Upper lobe of right lung (tissue), 1 donor: ENCODE measurements at regions not wholly inside any gene's neighbourhood (a gene's known extent, or its start where the extent isn't known, plus 50 kb on each side); places are given as distances from the start of the nearest gene placed in this dataset.

Experiments
- ATAC-seq: fragments of 200-7000 bp; cut with Tn5 transposase; one replicate; pipeline ENCODE4 v1.9.1; 2020; ENCODE audit warnings: mild to moderate bottlenecking, moderate library complexity
- DNase-seq: peaks from one replicate; pipeline ENCODE4 v3.0.0-alpha.2; 2020
- H3K27ac ChIP-seq: fragments of 200-600 bp; one replicate; pipeline ENCODE4 v1.8.0; 2022
- H3K27me3 ChIP-seq: fragments of 200-600 bp; one replicate; pipeline ENCODE4 v1.8.0; 2022; ENCODE audit warnings: mild to moderate bottlenecking
- H3K36me3 ChIP-seq: fragments of 200-600 bp; one replicate; pipeline ENCODE4 v1.8.0; 2022
- H3K4me1 ChIP-seq: fragments of 200-600 bp; one replicate; pipeline ENCODE4 v1.8.0; 2022
- H3K4me3 ChIP-seq: fragments of 200-600 bp; one replicate; pipeline ENCODE4 v1.8.0; 2022; ENCODE audit warnings: mild to moderate bottlenecking
- H3K9me3 ChIP-seq: fragments of 200-600 bp; one replicate; pipeline ENCODE4 v1.8.0; 2022
- CTCF ChIP-seq: fragments of 200-600 bp; IDR thresholded peaks from one replicate; pipeline ENCODE4 v1.8.0; 2022; ENCODE audit warnings: antibody characterized with exemption
- intact Hi-C: fragments of 100-400 bp; cut with DNase I; formaldehyde crosslinking; loops from one replicate; pipeline ENCODE4 v1.11.0; 2022
- donor health status: DM: no; HTN: yes; CAD: no; lungs with severe emphysema.

GRCh38 chr1:56068908-56069307 is 510.5 kb downstream of the PLPP3 start:
- H3K36me3 ChIP-seq = no peaks in the 10 kb centered on the region
- no peak for ATAC-seq
- H3K27ac ChIP-seq = no peak overlapping the region
- no peak for DNase-seq
- H3K4me3 ChIP-seq = no peak overlapping the region
- no peaks in the 10 kb centered on the region for H3K27me3 ChIP-seq
- no peaks in the 10 kb centered on the region for H3K9me3 ChIP-seq
- no peak for TF ChIP-seq CTCF
- no peaks in the 10 kb centered on the region for H3K4me1 ChIP-seq
- intact Hi-C loops = no loop called here

GRCh38 chr1:56068210-56068609 is 511.2 kb downstream of the PLPP3 start:
- Histone ChIP-seq H3K4me3 (no peak overlapping the region), H3K36me3 (no peaks in the 10 kb centered on the region), H3K27me3 (no peaks in the 10 kb centered on the region), H3K27ac (no peak overlapping the region), H3K9me3 (no peaks in the 10 kb centered on the region), H3K4me1 (no peaks in the 10 kb centered on the region)
- TF ChIP-seq CTCF = no peak
- DNase-seq (no peak), ATAC-seq (no peak)
- intact Hi-C loops = no loop called here

GRCh38 chr1:56065729-56066128 is 513.6 kb downstream of the PLPP3 start:
- Histone ChIP-seq H3K36me3 (no peaks in the 10 kb centered on the region), H3K4me1 (peaks cover 4% of the 10 kb centered on the region), H3K9me3 (no peaks in the 10 kb centered on the region), H3K4me3 (no peak overlapping the region), H3K27me3 (no peaks in the 10 kb centered on the region), H3K27ac (no peak overlapping the region)
- no peak for ATAC-seq
- intact Hi-C loops = no loop called here
- no peak for DNase-seq
- TF ChIP-seq CTCF = no peak

DNA sequence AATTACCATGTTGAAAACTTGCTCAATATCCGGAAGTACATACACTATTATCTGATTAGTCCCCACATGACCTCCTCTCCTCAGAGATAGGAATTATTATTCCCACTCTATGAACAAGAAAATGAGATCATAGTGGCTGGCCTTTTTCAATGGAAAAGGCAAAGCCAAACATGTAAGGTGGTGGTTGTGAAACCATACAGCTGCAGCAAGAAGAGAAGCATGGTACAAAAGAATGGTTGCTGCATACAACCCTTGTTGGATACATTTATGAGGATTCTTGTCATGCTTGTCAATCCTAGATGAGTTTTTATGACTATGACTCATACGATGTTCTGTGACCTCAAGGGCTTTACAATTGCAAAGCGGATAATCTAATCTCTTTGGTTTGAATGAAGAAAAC is 514.7 kb downstream of the PLPP3 start:
- no peaks in the 10 kb centered on the region for H3K27me3 ChIP-seq
- no peak overlapping the region for H3K27ac ChIP-seq
- no peaks in the 10 kb centered on the region for H3K36me3 ChIP-seq
- DNase-seq = no peak
- no peaks in the 10 kb centered on the region for H3K9me3 ChIP-seq
- no peak for ATAC-seq
- intact Hi-C loops = no loop called here
- TF ChIP-seq CTCF = no peak
- peaks cover 4% of the 10 kb centered on the region for H3K4me1 ChIP-seq
- H3K4me3 ChIP-seq = no peak overlapping the region

DNA sequence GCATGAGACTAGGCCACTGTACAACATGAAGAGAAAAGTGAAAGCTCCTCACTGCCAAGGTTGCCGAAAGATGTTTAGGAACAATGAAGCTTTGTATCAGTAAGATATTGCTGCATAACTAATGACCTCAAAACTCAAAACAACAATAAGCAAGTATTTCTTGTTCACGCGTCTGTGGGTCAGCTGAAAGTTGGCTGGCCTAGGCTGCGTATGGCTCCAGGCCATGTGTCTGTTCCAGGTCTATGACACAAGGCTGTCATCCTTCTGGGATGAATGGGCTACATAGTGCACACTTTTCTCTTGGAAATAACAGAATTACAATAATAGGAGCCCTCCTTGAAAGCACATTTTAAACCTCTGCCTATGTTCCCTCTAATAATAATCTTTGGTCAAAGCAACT is 515.9 kb downstream of the PLPP3 start:
- Histone ChIP-seq H3K4me1 (peaks cover 4% of the 10 kb centered on the region), H3K4me3 (no peak overlapping the region), H3K9me3 (no peaks in the 10 kb centered on the region), H3K27ac (no peak overlapping the region), H3K27me3 (no peaks in the 10 kb centered on the region), H3K36me3 (no peaks in the 10 kb centered on the region)
- intact Hi-C loops = no loop called here
- TF ChIP-seq CTCF = no peak
- no peak for DNase-seq
- no peak for ATAC-seq

DNA sequence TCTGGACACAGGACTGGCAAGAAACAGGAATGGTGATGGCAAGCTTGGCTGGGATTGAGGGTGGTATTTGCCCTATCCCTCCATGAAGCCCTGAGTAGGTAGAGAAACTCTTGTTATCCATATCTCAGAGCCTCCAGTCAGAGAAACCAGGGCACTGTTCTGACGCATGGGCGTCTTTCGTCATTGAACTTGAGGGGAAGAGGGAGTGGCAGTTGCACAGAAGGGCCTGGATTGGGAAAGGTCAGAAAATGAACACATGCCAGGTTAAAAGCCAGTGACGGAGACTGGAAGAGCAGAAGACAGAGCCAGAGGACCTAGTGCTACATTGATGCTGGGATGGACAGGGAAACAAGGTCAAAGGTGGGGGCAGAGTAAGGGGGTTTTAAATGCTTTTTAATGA is 516.7 kb downstream of the PLPP3 start:
- ATAC-seq (peak; percentile 41), DNase-seq (no peak)
- Histone ChIP-seq H3K4me1 (peaks cover 8% of the 10 kb centered on the region), H3K27me3 (no peaks in the 10 kb centered on the region), H3K9me3 (no peaks in the 10 kb centered on the region), H3K4me3 (no peak overlapping the region), H3K36me3 (no peaks in the 10 kb centered on the region), H3K27ac (no peak overlapping the region)
- no peak for TF ChIP-seq CTCF
- intact Hi-C loops = no loop called here
